Upper lobe of left lung (tissue), 4 donors: ENCODE measurements at regions not wholly inside any gene's neighbourhood (a gene's known extent, or its start where the extent isn't known, plus 50 kb on each side); places are given as distances from the start of the nearest gene placed in this dataset.

Experiments
- CTCF ChIP-seq, 6 experiments: fragments of 450-650 bp in 4 of 6; fragments of 200-600 bp in 2 of 6; sonication (generic) in 2 of 6; IDR thresholded peaks; one replicate each; pipeline ENCODE4 v1.5.1; 2016 to 2019; ENCODE audit warnings: antibody characterized with exemption in 6 of 6
- POLR2A ChIP-seq, 4 donors: fragments of 450-650 bp; IDR thresholded peaks; one replicate each; pipeline ENCODE4 v1.5.1; 2016 to 2017; ENCODE audit warnings: antibody characterized with exemption in 4 of 4, mild to moderate bottlenecking in 2 of 4
- POLR2AphosphoS5 ChIP-seq, 2 donors: sonication (generic); formaldehyde crosslinking; IDR thresholded peaks; one replicate each; pipeline ENCODE4 v1.5.1; 2017; ENCODE audit warnings: antibody characterized with exemption in 2 of 2

GRCh38 chr6:56349194-56349593, 101.8 kb upstream of the COL21A1 start:
- no peak for TF ChIP-seq CTCF (IDR thresholded peaks at IDR 0.05)
- no peak for TF ChIP-seq POLR2A (IDR thresholded peaks at IDR 0.05)
- TF ChIP-seq POLR2AphosphoS5 (IDR thresholded peaks at IDR 0.05), result no peak
